Activated naive CD4-positive, alpha-beta T cell treated with anti-CD3 and anti-CD28 coated beads for 36 hours (primary cell): ENCODE measurements at regions not wholly inside any gene's neighbourhood (a gene's known extent, or its start where the extent isn't known, plus 50 kb on each side); places are given as distances from the start of the nearest gene placed in this dataset.

Source experiments
- CTCF ChIA-PET: fragments of 350-600 bp; sonication (Branson Sonifier 250); formaldehyde crosslinking; loops from one replicate; lab custom pipeline; 2021; ENCODE audit warnings: antibody characterized with exemption; lab: Charles Lee
- DNase-seq: peaks from one replicate; pipeline ENCODE4 v3.0.0-alpha.2; 2020
- H3K27ac Mint-ChIP-seq: one replicate; pipeline ENCODE4 v1.8.0; 2021; ENCODE audit warnings: mild to moderate bottlenecking, mixed read lengths
- H3K27me3 Mint-ChIP-seq: one replicate; pipeline ENCODE4 v1.8.0; 2021; ENCODE audit warnings: low read depth, mixed read lengths
- H3K36me3 Mint-ChIP-seq: one replicate; pipeline ENCODE4 v1.8.0; 2021; ENCODE audit warnings: low read depth, mixed read lengths
- H3K4me1 Mint-ChIP-seq: one replicate; pipeline ENCODE4 v1.8.0; 2021; ENCODE audit warnings: low read depth, mixed read lengths
- H3K4me3 Mint-ChIP-seq: one replicate; pipeline ENCODE4 v1.8.0; 2021; ENCODE audit warnings: mild to moderate bottlenecking, moderate library complexity, mixed read lengths
- H3K9me3 Mint-ChIP-seq: one replicate; pipeline ENCODE4 v1.8.0; 2021; ENCODE audit warnings: mixed read lengths
- intact Hi-C: fragments of 100-400 bp; cut with micrococcal nuclease; formaldehyde crosslinking; loops from one replicate; pipeline ENCODE4 v1.15.1; 2023

- Mint-ChIP-seq H3K4me1 (no peaks in the 10 kb centered on the region), H3K27me3 (no peaks in the 10 kb centered on the region)
- CTCF ChIA-PET, result no interaction called here
These were observed 477.7 kb upstream of the AGTR1 start for GRCh38 chr3:148219999-148220398.

GRCh38 chr3:148221303-148221702, 476.4 kb upstream of the AGTR1 start:
- Mint-ChIP-seq H3K4me1 (no peaks in the 10 kb centered on the region), H3K27ac (no peak overlapping the region), H3K36me3 (no peaks in the 10 kb centered on the region), H3K9me3 (peaks cover 4% of the 10 kb centered on the region), H3K27me3 (no peaks in the 10 kb centered on the region), H3K4me3 (no peak overlapping the region)
- intact Hi-C loops, result no loop called here
- DNase-seq, result no peak
- CTCF ChIA-PET, result no interaction called here

More at GRCh38 chr3:148219999-148220398, 477.7 kb upstream of the AGTR1 start:
- Mint-ChIP-seq H3K9me3 (peaks cover 2% of the 10 kb centered on the region), H3K4me3 (no peak overlapping the region), H3K36me3 (no peaks in the 10 kb centered on the region), H3K27ac (no peak overlapping the region)
- no peak for DNase-seq
- intact Hi-C loops, result no loop called here

- no peak for DNase-seq
- Mint-ChIP-seq H3K27me3 (no peaks in the 10 kb centered on the region), H3K27ac (no peak overlapping the region), H3K36me3 (no peaks in the 10 kb centered on the region), H3K4me1 (no peaks in the 10 kb centered on the region), H3K9me3 (peaks cover 4% of the 10 kb centered on the region), H3K4me3 (no peak overlapping the region)
- intact Hi-C loops, result no loop called here
- CTCF ChIA-PET, result no interaction called here
These were observed 474.4 kb upstream of the AGTR1 start for GRCh38 chr3:148223266-148223665.

DNA sequence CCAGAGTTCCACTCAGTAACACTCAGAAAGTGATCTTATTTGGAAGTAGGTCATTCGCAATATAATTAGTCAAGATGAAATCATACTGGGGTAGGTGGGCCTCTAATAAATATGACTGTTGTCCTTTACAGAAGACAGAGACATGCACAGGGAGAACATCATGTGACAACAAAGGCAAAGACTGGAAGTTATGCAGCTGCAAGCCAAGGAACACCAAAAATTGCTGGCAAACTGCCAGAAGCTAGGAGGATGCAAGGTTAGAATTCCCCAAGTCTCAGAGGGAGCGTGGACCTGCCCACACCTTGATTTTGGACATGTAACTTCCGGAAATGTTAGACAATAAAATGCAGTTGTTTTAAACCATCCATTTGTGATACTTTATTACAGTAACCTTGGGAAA, 471.5 kb upstream of the AGTR1 start:
- no peaks in the 10 kb centered on the region for H3K36me3 Mint-ChIP-seq
- intact Hi-C loops, result no loop called here
- DNase-seq, result no peak
- H3K4me3 Mint-ChIP-seq, result no peak overlapping the region
- H3K27ac Mint-ChIP-seq, result no peak overlapping the region
- peaks cover 7% of the 10 kb centered on the region for H3K9me3 Mint-ChIP-seq
- H3K4me1 Mint-ChIP-seq, result no peaks in the 10 kb centered on the region
- H3K27me3 Mint-ChIP-seq, result no peaks in the 10 kb centered on the region
- CTCF ChIA-PET, result no interaction called here

- Mint-ChIP-seq H3K4me3 (no peak overlapping the region), H3K4me1 (no peaks in the 10 kb centered on the region), H3K27ac (no peak overlapping the region), H3K36me3 (no peaks in the 10 kb centered on the region), H3K27me3 (no peaks in the 10 kb centered on the region), H3K9me3 (peaks cover 7% of the 10 kb centered on the region)
- CTCF ChIA-PET, result no interaction called here
- DNase-seq, result no peak
- intact Hi-C loops, result no loop called here
These were observed 470.2 kb upstream of the AGTR1 start for GRCh38 chr3:148227534-148227933.

DNA sequence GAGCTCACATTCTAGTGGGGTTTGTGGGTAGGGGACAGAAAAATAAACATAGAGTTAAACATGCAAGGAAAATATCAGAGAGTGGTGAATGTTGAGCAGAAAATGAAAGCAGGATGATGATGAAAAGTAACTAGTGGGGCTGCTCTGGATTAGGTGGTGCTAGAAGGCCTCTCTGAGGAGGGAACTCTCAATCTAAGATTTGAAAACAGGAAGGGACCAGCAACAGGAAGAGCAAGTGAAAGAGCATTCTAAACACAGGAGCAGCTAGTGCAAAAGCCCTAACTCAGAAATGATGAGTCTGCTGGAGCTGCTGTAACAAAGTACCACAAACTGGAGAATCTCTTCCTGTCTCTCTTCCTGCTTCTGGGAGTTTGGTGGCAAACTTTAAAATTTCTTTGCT, 468.6 kb upstream of the AGTR1 start:
- Mint-ChIP-seq H3K4me3 (no peak overlapping the region), H3K27ac (no peak overlapping the region), H3K4me1 (no peaks in the 10 kb centered on the region), H3K27me3 (no peaks in the 10 kb centered on the region), H3K36me3 (no peaks in the 10 kb centered on the region), H3K9me3 (peaks cover 9% of the 10 kb centered on the region)
- CTCF ChIA-PET, result no interaction called here
- no peak for DNase-seq
- intact Hi-C loops, result no loop called here

DNA sequence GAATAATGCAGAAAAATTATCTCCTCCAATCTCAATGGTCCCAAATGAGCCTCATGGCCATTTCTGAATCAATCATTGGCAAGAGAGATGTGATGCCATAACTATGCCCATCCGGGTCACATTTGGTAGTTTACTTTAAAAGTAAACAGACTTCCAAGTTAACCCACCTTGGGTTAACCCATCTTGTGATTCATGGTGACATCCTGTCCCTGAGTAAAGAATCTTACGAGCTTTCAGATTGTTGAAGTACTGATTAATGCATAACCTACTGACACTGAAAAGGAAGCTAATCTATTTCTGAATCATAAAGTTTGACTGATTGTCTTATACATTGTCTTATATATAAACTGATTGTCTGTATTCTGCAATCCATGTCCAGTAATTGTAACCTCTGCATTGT, 467.2 kb upstream of the AGTR1 start:
- no peaks in the 10 kb centered on the region for H3K27me3 Mint-ChIP-seq
- H3K27ac Mint-ChIP-seq, result no peak overlapping the region
- H3K4me1 Mint-ChIP-seq, result no peaks in the 10 kb centered on the region
- H3K36me3 Mint-ChIP-seq, result no peaks in the 10 kb centered on the region
- DNase-seq, result no peak
- H3K4me3 Mint-ChIP-seq, result no peak overlapping the region
- intact Hi-C loops, result no loop called here
- peaks cover 9% of the 10 kb centered on the region for H3K9me3 Mint-ChIP-seq
- CTCF ChIA-PET, result no interaction called here

- H3K4me1 Mint-ChIP-seq, result no peaks in the 10 kb centered on the region
- intact Hi-C loops, result no loop called here
These were observed 465.3 kb upstream of the AGTR1 start for GRCh38 chr3:148232389-148232788.

GRCh38 chr3:148233403-148233802, 464.3 kb upstream of the AGTR1 start:
- H3K4me1 Mint-ChIP-seq, result no peaks in the 10 kb centered on the region
- DNase-seq, result no peak
- no peaks in the 10 kb centered on the region for H3K27me3 Mint-ChIP-seq
- no peaks in the 10 kb centered on the region for H3K36me3 Mint-ChIP-seq
- no peak overlapping the region for H3K4me3 Mint-ChIP-seq
- peaks cover 8% of the 10 kb centered on the region for H3K9me3 Mint-ChIP-seq
- H3K27ac Mint-ChIP-seq, result no peak overlapping the region
- intact Hi-C loops, result no loop called here
- CTCF ChIA-PET, result no interaction called here

More at GRCh38 chr3:148232389-148232788, 465.3 kb upstream of the AGTR1 start:
- no peaks in the 10 kb centered on the region for H3K27me3 Mint-ChIP-seq
- H3K27ac Mint-ChIP-seq, result no peak overlapping the region
- H3K9me3 Mint-ChIP-seq, result peaks cover 8% of the 10 kb centered on the region
- CTCF ChIA-PET, result no interaction called here
- no peak for DNase-seq
- H3K4me3 Mint-ChIP-seq, result no peak overlapping the region
- H3K36me3 Mint-ChIP-seq, result no peaks in the 10 kb centered on the region

DNA sequence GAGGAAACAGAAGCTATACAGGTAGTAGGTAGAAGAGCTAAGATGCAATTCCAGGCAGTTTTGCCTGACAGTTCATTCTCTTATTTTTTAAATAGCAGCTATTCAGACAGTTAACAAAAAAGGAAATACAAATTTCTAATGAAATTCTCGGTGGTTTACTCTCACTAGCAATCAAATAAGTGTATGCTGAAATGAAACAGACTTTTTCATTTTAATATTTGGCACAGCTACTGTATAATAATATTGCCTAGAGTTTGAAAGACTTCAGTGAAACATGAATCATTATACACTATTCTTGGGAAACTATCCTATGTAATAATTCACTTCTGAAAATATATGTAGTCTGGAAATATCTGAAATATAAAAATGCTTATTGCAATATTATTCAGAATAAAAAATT, 463.2 kb upstream of the AGTR1 start:
- DNase-seq, result no peak
- Mint-ChIP-seq H3K4me1 (no peaks in the 10 kb centered on the region), H3K4me3 (no peak overlapping the region), H3K27me3 (no peaks in the 10 kb centered on the region), H3K36me3 (no peaks in the 10 kb centered on the region), H3K9me3 (peaks cover 3% of the 10 kb centered on the region), H3K27ac (no peak overlapping the region)
- CTCF ChIA-PET, result no interaction called here
- intact Hi-C loops, result no loop called here

- H3K4me3 Mint-ChIP-seq, result no peak overlapping the region
- H3K27ac Mint-ChIP-seq, result no peak overlapping the region
- no peaks in the 10 kb centered on the region for H3K36me3 Mint-ChIP-seq
- H3K4me1 Mint-ChIP-seq, result no peaks in the 10 kb centered on the region
- CTCF ChIA-PET, result no interaction called here
- no peaks in the 10 kb centered on the region for H3K27me3 Mint-ChIP-seq
- peaks cover 3% of the 10 kb centered on the region for H3K9me3 Mint-ChIP-seq
- intact Hi-C loops, result no loop called here
- DNase-seq, result no peak
These were observed 462.1 kb upstream of the AGTR1 start for GRCh38 chr3:148235566-148235965.

DNA sequence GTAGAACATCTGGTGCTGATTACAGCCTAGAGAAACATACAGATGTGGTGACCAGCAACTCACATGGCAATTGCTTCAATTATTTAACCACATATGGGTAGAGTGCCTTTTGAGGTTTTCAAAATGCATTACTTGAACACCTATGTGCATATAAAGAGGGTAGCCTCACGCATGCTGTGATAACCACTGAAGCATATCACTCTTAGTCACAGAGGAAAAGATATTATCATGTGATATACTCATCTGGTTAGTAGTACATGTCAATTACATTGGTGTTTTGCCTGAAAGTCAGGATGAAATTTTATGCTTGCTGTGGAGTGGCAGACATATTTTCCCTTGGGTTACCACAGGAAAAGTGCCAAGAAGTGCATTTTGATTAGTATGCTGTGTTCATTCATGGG, 459.3 kb upstream of the AGTR1 start:
- Mint-ChIP-seq H3K27ac (no peak overlapping the region), H3K36me3 (no peaks in the 10 kb centered on the region), H3K4me1 (no peaks in the 10 kb centered on the region), H3K9me3 (peaks cover 3% of the 10 kb centered on the region), H3K4me3 (no peak overlapping the region), H3K27me3 (no peaks in the 10 kb centered on the region)
- DNase-seq, result no peak
- CTCF ChIA-PET, result no interaction called here
- intact Hi-C loops, result no loop called here

- CTCF ChIA-PET, result no interaction called here
- Mint-ChIP-seq H3K4me3 (no peak overlapping the region), H3K4me1 (no peaks in the 10 kb centered on the region), H3K36me3 (no peaks in the 10 kb centered on the region), H3K27ac (no peak overlapping the region), H3K9me3 (peaks cover 1% of the 10 kb centered on the region), H3K27me3 (no peaks in the 10 kb centered on the region)
- intact Hi-C loops, result no loop called here
- DNase-seq, result no peak
These were observed 457.4 kb upstream of the AGTR1 start for GRCh38 chr3:148240351-148240750.

DNA sequence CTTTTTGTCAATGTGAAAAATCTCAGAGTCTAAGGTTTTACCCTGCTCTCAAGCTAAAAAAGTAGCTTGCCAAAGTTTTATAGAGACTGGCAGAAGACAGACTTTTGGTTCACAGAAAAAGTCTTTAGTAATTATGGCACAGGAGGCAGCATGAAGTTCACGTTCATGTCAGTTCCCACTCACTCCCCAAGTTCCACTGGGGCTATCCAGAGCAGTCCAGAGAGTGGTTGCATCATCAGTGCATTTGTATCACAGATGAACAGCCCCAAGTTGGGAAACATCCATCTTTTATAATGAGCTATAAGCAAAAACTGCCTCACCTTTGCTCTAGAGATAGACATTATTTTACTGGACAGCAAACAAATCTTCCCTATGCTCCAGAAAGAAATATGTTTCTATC, 454.1 kb upstream of the AGTR1 start:
- Mint-ChIP-seq H3K4me1 (no peaks in the 10 kb centered on the region), H3K9me3 (no peaks in the 10 kb centered on the region), H3K27me3 (no peaks in the 10 kb centered on the region), H3K36me3 (no peaks in the 10 kb centered on the region), H3K27ac (no peak overlapping the region), H3K4me3 (no peak overlapping the region)
- intact Hi-C loops, result no loop called here
- DNase-seq, result no peak
- CTCF ChIA-PET, result no interaction called here
